ENCODE measurements at regions not wholly inside any gene's neighbourhood (a gene's known extent, or its start where the extent isn't known, plus 50 kb on each side); places are given as distances from the start of the nearest gene placed in this dataset.

- TF ChIP-seq CTCF (optimal IDR thresholded peaks at IDR 0.05 in 1 of 3, IDR thresholded peaks at IDR 0.05 in 1 of 3, conservative IDR thresholded peaks at IDR 0.05 in 1 of 3; ENCODE audit: extremely low read depth in 1 of 3, insufficient read depth in 2 of 3, low read length in 3 of 3) (no peak), EZH2 (IDR thresholded peaks at IDR 0.05; ENCODE audit: low read length) (no peak)
Measured at GRCh38 chr1:30048905-30049304, 674.5 kb downstream of the MATN1 start.

Measured in keratinocyte (primary cell).